Uterus (tissue), 2 donors: ENCODE measurements at regions not wholly inside any gene's neighbourhood (a gene's known extent, or its start where the extent isn't known, plus 50 kb on each side); places are given as distances from the start of the nearest gene placed in this dataset.

Experiments
- POLR2A ChIP-seq, 2 donors: fragments of 450-650 bp; IDR thresholded peaks; one replicate each; pipeline ENCODE4 v1.6.1; 2016; ENCODE audit warnings: antibody characterized with exemption in 2 of 2, mild to moderate bottlenecking in 1 of 2, moderate library complexity in 1 of 2
- TF ChIP-seq, protein P1 (sequence below), 4 experiments: fragments of 200-600 bp in 2 of 4; fragments of 450-650 bp in 2 of 4; sonication (generic) in 2 of 4; IDR thresholded peaks; one replicate each; pipeline ENCODE4 v1.5.1; 2016 to 2019; ENCODE audit warnings: antibody characterized with exemption in 4 of 4, mild to moderate bottlenecking in 2 of 4, moderate library complexity in 1 of 4

DNA sequence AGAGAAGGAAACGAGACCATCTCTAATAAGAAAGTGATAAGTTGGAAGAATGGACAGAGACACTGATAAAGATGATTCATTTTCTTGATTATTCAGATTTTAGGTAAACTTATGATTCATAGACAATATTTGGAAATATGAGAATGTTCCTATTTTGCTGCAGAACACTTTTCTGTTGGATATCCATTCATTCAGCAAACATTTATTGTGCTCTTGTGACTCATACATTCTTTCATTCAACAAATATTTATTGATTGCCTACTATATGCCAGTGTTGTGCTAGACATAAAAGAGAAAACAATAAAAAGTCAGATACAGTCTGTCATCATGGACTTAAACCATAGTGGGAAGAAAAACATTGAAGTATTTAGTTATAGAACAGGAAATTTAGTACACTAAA, 1232.0 kb downstream of the STIM2 start:
- TF ChIP-seq, protein P1, sequence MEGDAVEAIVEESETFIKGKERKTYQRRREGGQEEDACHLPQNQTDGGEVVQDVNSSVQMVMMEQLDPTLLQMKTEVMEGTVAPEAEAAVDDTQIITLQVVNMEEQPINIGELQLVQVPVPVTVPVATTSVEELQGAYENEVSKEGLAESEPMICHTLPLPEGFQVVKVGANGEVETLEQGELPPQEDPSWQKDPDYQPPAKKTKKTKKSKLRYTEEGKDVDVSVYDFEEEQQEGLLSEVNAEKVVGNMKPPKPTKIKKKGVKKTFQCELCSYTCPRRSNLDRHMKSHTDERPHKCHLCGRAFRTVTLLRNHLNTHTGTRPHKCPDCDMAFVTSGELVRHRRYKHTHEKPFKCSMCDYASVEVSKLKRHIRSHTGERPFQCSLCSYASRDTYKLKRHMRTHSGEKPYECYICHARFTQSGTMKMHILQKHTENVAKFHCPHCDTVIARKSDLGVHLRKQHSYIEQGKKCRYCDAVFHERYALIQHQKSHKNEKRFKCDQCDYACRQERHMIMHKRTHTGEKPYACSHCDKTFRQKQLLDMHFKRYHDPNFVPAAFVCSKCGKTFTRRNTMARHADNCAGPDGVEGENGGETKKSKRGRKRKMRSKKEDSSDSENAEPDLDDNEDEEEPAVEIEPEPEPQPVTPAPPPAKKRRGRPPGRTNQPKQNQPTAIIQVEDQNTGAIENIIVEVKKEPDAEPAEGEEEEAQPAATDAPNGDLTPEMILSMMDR (IDR thresholded peaks at IDR 0.05): no peak
- no peak for TF ChIP-seq POLR2A (IDR thresholded peaks at IDR 0.05)
